C4-2B (cell line): ENCODE measurements at regions not wholly inside any gene's neighbourhood (a gene's known extent, or its start where the extent isn't known, plus 50 kb on each side); places are given as distances from the start of the nearest gene placed in this dataset.

ENCODE experiments used
- ZFX ChIP-seq: fragments of 450-650 bp; IDR thresholded peaks from 2 replicates; pipeline ENCODE4 v1.6.1; 2017
- TF ChIP-seq, protein P1 (sequence below): fragments of 450-650 bp; conservative IDR thresholded peaks from 2 replicates; pipeline ENCODE4 v1.5.1; 2017; ENCODE audit warnings: mild to moderate bottlenecking

DNA sequence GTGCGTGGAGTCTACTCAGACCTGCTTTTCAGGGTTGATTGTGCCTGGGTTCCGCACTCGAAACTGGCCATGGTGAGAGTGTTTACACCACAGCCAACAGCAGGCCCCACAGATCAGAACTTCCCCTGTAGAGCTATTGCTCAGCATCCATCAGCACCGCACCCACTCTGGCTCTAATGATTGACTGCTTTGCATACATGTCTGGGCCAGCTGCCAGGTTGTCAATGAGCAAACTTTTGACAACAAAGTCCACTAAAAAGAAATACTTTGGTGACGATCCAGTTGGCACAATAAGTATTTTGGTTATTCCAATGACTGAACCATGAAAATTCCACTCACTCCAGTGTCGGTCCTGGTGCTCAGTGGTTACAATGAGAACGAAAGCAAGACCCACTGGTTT, 190.7 kb downstream of the FOXL1 start:
- TF ChIP-seq, protein P1, sequence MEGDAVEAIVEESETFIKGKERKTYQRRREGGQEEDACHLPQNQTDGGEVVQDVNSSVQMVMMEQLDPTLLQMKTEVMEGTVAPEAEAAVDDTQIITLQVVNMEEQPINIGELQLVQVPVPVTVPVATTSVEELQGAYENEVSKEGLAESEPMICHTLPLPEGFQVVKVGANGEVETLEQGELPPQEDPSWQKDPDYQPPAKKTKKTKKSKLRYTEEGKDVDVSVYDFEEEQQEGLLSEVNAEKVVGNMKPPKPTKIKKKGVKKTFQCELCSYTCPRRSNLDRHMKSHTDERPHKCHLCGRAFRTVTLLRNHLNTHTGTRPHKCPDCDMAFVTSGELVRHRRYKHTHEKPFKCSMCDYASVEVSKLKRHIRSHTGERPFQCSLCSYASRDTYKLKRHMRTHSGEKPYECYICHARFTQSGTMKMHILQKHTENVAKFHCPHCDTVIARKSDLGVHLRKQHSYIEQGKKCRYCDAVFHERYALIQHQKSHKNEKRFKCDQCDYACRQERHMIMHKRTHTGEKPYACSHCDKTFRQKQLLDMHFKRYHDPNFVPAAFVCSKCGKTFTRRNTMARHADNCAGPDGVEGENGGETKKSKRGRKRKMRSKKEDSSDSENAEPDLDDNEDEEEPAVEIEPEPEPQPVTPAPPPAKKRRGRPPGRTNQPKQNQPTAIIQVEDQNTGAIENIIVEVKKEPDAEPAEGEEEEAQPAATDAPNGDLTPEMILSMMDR = no peak
- no peak for TF ChIP-seq ZFX
